Stimulated activated CD8-positive, alpha-beta memory T cell treated with anti-CD3 and anti-CD28 coated beads, Interleukin-15, amount 100 ng/mL, for 1 hour (primary cell): ENCODE measurements at regions not wholly inside any gene's neighbourhood (a gene's known extent, or its start where the extent isn't known, plus 50 kb on each side); places are given as distances from the start of the nearest gene placed in this dataset.

Source experiments
- DNase-seq: peaks from one replicate; pipeline ENCODE4 v3.0.0-alpha.2; 2020; ENCODE audit warnings: low read depth

GRCh38 chr17:72409405-72410002 lies 288.7 kb downstream of the SOX9 start:
- no peak for DNase-seq

- no peak for DNase-seq
These were observed 290.3 kb downstream of the SOX9 start for GRCh38 chr17:72411124-72411563.

- no peak for DNase-seq
These were observed 291.8 kb downstream of the SOX9 start for GRCh38 chr17:72412650-72413076.

- no peak for DNase-seq
These were observed 292.5 kb downstream of the SOX9 start for GRCh38 chr17:72413077-72414031.

GRCh38 chr17:72414032-72414396 lies 293.2 kb downstream of the SOX9 start:
- DNase-seq = no peak

GRCh38 chr17:72414967-72415853 lies 294.4 kb downstream of the SOX9 start:
- no peak for DNase-seq

GRCh38 chr17:72416054-72416675 lies 295.3 kb downstream of the SOX9 start:
- DNase-seq = no peak

GRCh38 chr17:72416905-72417304 lies 296.1 kb downstream of the SOX9 start:
- DNase-seq = no peak

- no peak for DNase-seq
These were observed 296.8 kb downstream of the SOX9 start for GRCh38 chr17:72417627-72418026.

GRCh38 chr17:72419866-72420774 lies 299.3 kb downstream of the SOX9 start:
- DNase-seq = no peak

- DNase-seq = no peak
These were observed 299.9 kb downstream of the SOX9 start for GRCh38 chr17:72420775-72421127.

- DNase-seq = no peak
These were observed 300.6 kb downstream of the SOX9 start for GRCh38 chr17:72421128-72422092.

- no peak for DNase-seq
These were observed 301.3 kb downstream of the SOX9 start for GRCh38 chr17:72422204-72422504.

- DNase-seq = no peak
These were observed 301.9 kb downstream of the SOX9 start for GRCh38 chr17:72422505-72423285.

GRCh38 chr17:72423286-72423589 lies 302.4 kb downstream of the SOX9 start:
- no peak for DNase-seq

GRCh38 chr17:72423718-72424117 lies 302.9 kb downstream of the SOX9 start:
- DNase-seq = no peak

GRCh38 chr17:72424505-72425117 lies 303.8 kb downstream of the SOX9 start:
- no peak for DNase-seq

GRCh38 chr17:72425133-72425793 lies 304.4 kb downstream of the SOX9 start:
- DNase-seq = no peak
